Esophagus mucosa (tissue), 1 donor: ENCODE measurements at regions not wholly inside any gene's neighbourhood (a gene's known extent, or its start where the extent isn't known, plus 50 kb on each side); places are given as distances from the start of the nearest gene placed in this dataset.
"Not testable (repeated sequence)": the region's sequence is repeated elsewhere in the genome, so short reads cannot be mapped to it uniquely, and the experiment has no call there.

Experiments used
- ATAC-seq: fragments of 200-7000 bp; cut with Tn5 transposase; one replicate; pipeline ENCODE4 v1.9.1; 2020
- donor health status: DM: yes; HTN: yes; CAD: no.

GRCh38 chr6:19159089-19159488 is 678.1 kb upstream of the ID4 start:
- ATAC-seq: no peak

- no peak for ATAC-seq
Observed at GRCh38 chr6:19159561-19159960, 677.6 kb upstream of the ID4 start.

- ATAC-seq: no peak
Observed at GRCh38 chr6:19160081-19160730, 677.0 kb upstream of the ID4 start.

- no peak for ATAC-seq
Observed at GRCh38 chr6:19167251-19167650, 669.9 kb upstream of the ID4 start.

- no peak for ATAC-seq
Observed at GRCh38 chr6:19169366-19169765, 667.8 kb upstream of the ID4 start.

GRCh38 chr6:19175023-19175422 is 662.1 kb upstream of the ID4 start:
- no peak for ATAC-seq

- peak; percentile 13 for ATAC-seq
Observed at GRCh38 chr6:19180348-19181072, 656.7 kb upstream of the ID4 start.

- ATAC-seq: no peak
Observed at GRCh38 chr6:19181211-19181610, 656.0 kb upstream of the ID4 start.

- ATAC-seq: no peak
Observed at GRCh38 chr6:19193624-19194023, 643.5 kb upstream of the ID4 start.

- no peak for ATAC-seq
Observed at GRCh38 chr6:19204445-19204844, 632.7 kb upstream of the ID4 start.

- no peak for ATAC-seq
Observed at GRCh38 chr6:19205076-19205475, 632.1 kb upstream of the ID4 start.

- ATAC-seq: no peak
Observed at GRCh38 chr6:19209202-19209601, 628.0 kb upstream of the ID4 start.

- ATAC-seq: no peak
Observed at GRCh38 chr6:19210849-19211590, 626.1 kb upstream of the ID4 start.

GRCh38 chr6:19214231-19214630 is 622.9 kb upstream of the ID4 start:
- no peak for ATAC-seq

- no peak for ATAC-seq
Observed at GRCh38 chr6:19219931-19220330, 617.2 kb upstream of the ID4 start.

GRCh38 chr6:19231878-19232561 is 605.1 kb upstream of the ID4 start:
- ATAC-seq: no peak

GRCh38 chr6:19245656-19246055 is 591.5 kb upstream of the ID4 start:
- ATAC-seq: no peak

- not testable (repeated sequence) for ATAC-seq
Observed at GRCh38 chr6:19247181-19247580, 590.0 kb upstream of the ID4 start.

- ATAC-seq: not testable (repeated sequence)
Observed at GRCh38 chr6:19256123-19256522, 581.0 kb upstream of the ID4 start.

GRCh38 chr6:19261642-19262041 is 575.5 kb upstream of the ID4 start:
- ATAC-seq: no peak

- no peak for ATAC-seq
Observed at GRCh38 chr6:19268117-19268516, 569.1 kb upstream of the ID4 start.

- ATAC-seq: no peak
Observed at GRCh38 chr6:19268718-19269117, 568.5 kb upstream of the ID4 start.

GRCh38 chr6:19269341-19269898 is 567.8 kb upstream of the ID4 start:
- no peak for ATAC-seq
